ENCODE measurements at regions not wholly inside any gene's neighbourhood (a gene's known extent, or its start where the extent isn't known, plus 50 kb on each side); places are given as distances from the start of the nearest gene placed in this dataset.

- ChIA-PET POLR2A (interaction anchor here (0.6 kb wide), 1 partner anchor 127 kb away, joined by 3 read pairs; no protein-coding TSS in a partner anchor), SMC1A (ENCODE audit: uncharacterized antibody, unreplicated experiment) (interaction anchor here (0.7 kb wide), 1 partner anchor 24 kb away, joined by 3 read pairs; no protein-coding TSS in a partner anchor), RAD21 (ENCODE audit: unreplicated experiment) (no interaction called here), CTCF (no interaction called here)
- no peaks in the 10 kb centered on the region for H3K4me1 ChIP-seq (ENCODE audit: control insufficient read depth, insufficient read depth, low read length)
- no peaks in the 10 kb centered on the region for H3K79me2 ChIP-seq (ENCODE audit: control insufficient read depth, insufficient read depth, low read length)
- no peak for TF ChIP-seq MYB (IDR thresholded peaks at IDR 0.05; ENCODE audit: borderline replicate concordance, low read depth, low read length)
- TF ChIP-seq MTA2 (IDR thresholded peaks at IDR 0.05; ENCODE audit: low read depth), result no peak
- TF ChIP-seq CHD1 (IDR thresholded peaks at IDR 0.05; ENCODE audit: low read depth, low read length), result no peak
- no peaks in the 10 kb centered on the region for H3K36me3 ChIP-seq (ENCODE audit: control insufficient read depth in 2 of 2, insufficient read depth in 2 of 2, low read length in 1 of 2)
- no peaks in the 10 kb centered on the region for H4K20me1 ChIP-seq (ENCODE audit: control insufficient read depth, insufficient read depth)
- DNase-seq (ENCODE audit: low read depth, low spot score) (no peak), FAIRE-seq (no peak), ATAC-seq (no peak)
- 32% methylated on average over 2 of the region's 2 CpGs for WGBS (ENCODE audit: insufficient coverage, insufficient replicate concordance, low lambda C conversion rate, missing lambda C conversion rate)
- BruUV-seq (replicated peaks), result no TSS peak
- no peak overlapping the region for H3K27ac ChIP-seq (ENCODE audit: control insufficient read depth, insufficient read depth)
- H3K9ac ChIP-seq (ENCODE audit: control insufficient read depth, insufficient read depth, low read length), result no peak overlapping the region
- no peak overlapping the region for H3K4me2 ChIP-seq (ENCODE audit: control insufficient read depth, insufficient read depth)
- in situ Hi-C loops (cut with MboI), result no loop called here
- H2AFZ ChIP-seq (ENCODE audit: control insufficient read depth, low read depth, low read length), result no peak overlapping the region
- intact Hi-C loops (cut with micrococcal nuclease; ENCODE audit: unreplicated experiment), result no loop called here
- no peaks in the 10 kb centered on the region for H3K9me3 ChIP-seq (replicated peaks; ENCODE audit: control insufficient read depth, insufficient read depth, low read length)
- no peaks in the 10 kb centered on the region for H3K27me3 ChIP-seq (replicated peaks in 1 of 2; ENCODE audit: control insufficient read depth in 2 of 2, insufficient read depth in 2 of 2, low read length in 1 of 2)
- no peak overlapping the region for H3K4me3 ChIP-seq
Observed at GRCh38 chr4:62161446-62161845, 961.3 kb downstream of the ADGRL3 start.

GRCh38 chr4:62159876-62160275 lies 959.8 kb downstream of the ADGRL3 start:
- BruUV-seq (replicated peaks), result no TSS peak

More at GRCh38 chr4:62159876-62160275, 959.8 kb downstream of the ADGRL3 start:
- Histone ChIP-seq H3K4me2 (ENCODE audit: control insufficient read depth, insufficient read depth) (no peak overlapping the region), H3K9me3 (replicated peaks; ENCODE audit: control insufficient read depth, insufficient read depth, low read length) (no peaks in the 10 kb centered on the region), H3K9ac (ENCODE audit: control insufficient read depth, insufficient read depth, low read length) (no peak overlapping the region), H3K4me3 (no peak overlapping the region), H3K79me2 (ENCODE audit: control insufficient read depth, insufficient read depth, low read length) (no peaks in the 10 kb centered on the region), H3K4me1 (ENCODE audit: control insufficient read depth, insufficient read depth, low read length) (no peaks in the 10 kb centered on the region), H3K36me3 (ENCODE audit: control insufficient read depth in 2 of 2, insufficient read depth in 2 of 2, low read length in 1 of 2) (no peaks in the 10 kb centered on the region), H2AFZ (ENCODE audit: control insufficient read depth, low read depth, low read length) (no peak overlapping the region), H3K27me3 (replicated peaks in 1 of 2; ENCODE audit: control insufficient read depth in 2 of 2, insufficient read depth in 2 of 2, low read length in 1 of 2) (no peaks in the 10 kb centered on the region), H3K27ac (ENCODE audit: control insufficient read depth, insufficient read depth) (no peak overlapping the region), H4K20me1 (ENCODE audit: control insufficient read depth, insufficient read depth) (no peaks in the 10 kb centered on the region)
- ChIA-PET POLR2A (no interaction called here), RAD21 (ENCODE audit: unreplicated experiment) (no interaction called here), SMC1A (ENCODE audit: uncharacterized antibody, unreplicated experiment) (no interaction called here), CTCF (no interaction called here)
- in situ Hi-C loops (cut with MboI) (no loop called here), intact Hi-C loops (cut with micrococcal nuclease; ENCODE audit: unreplicated experiment) (no loop called here)
- no peak for DNase-seq (ENCODE audit: low read depth, low spot score)
- 62% methylated on average over 4 of the region's 4 CpGs for WGBS (ENCODE audit: insufficient coverage, insufficient replicate concordance, low lambda C conversion rate, missing lambda C conversion rate)
- no peak for FAIRE-seq
- TF ChIP-seq CBX5 (IDR thresholded peaks at IDR 0.05; ENCODE audit: low read depth) (no peak), SP1 (IDR thresholded peaks at IDR 0.05; ENCODE audit: low read depth, low read length) (no peak), ETV6 (conservative IDR thresholded peaks at IDR 0.05 in 1 of 2, IDR thresholded peaks at IDR 0.05 in 1 of 2; ENCODE audit: borderline replicate concordance in 1 of 2, low read depth in 1 of 2) (no peak), RCOR1 (conservative IDR thresholded peaks at IDR 0.05; ENCODE audit: low read depth, low read length) (no peak), FOXK2 (IDR thresholded peaks at IDR 0.05) (no peak), RELB (IDR thresholded peaks at IDR 0.05; ENCODE audit: low read depth) (no peak)
- ATAC-seq, result no peak

Measured in GM12878 (cell line).